Activated CD4-positive, CD25-positive, alpha-beta regulatory T cell (primary cell): ENCODE measurements at regions not wholly inside any gene's neighbourhood (a gene's known extent, or its start where the extent isn't known, plus 50 kb on each side); places are given as distances from the start of the nearest gene placed in this dataset.

ENCODE experiments used
- DNase-seq, 4 experiments: peaks; one replicate each; lab custom pipeline; 2025; lab: John Stamatoyannopoulos, UW

DNA sequence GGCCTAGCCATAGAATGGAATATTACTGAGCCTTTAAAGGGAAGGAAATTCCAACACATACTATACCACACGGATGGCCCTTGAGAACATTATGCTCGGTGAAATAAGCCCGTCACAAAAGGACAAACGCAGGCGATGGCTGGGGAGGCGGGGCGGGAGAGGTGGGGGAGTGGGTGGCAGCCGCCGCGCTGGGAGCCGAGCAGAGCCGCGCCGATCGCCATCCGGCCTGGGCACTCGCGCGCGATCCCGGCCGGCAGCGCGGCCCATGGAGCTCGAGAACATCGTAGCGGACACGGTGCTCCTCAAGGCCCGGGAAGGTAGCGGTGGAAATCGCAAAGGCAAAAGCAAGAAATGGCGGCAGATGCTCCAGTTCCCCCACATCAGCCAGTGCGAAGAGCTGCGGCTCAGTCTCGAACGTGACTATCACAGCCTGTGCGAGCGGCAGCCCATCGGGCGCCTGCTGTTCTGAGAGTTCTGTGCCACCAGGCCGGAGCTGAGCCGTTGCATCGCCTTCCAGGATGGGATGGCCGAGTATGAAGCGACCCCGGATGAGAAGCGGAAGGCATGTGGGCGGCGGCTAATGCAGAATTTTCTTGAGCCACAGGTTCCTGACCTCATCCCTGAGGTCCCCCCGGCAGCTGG is 140.1 kb downstream of the ZDHHC20 start:
- no peak for DNase-seq

DNA sequence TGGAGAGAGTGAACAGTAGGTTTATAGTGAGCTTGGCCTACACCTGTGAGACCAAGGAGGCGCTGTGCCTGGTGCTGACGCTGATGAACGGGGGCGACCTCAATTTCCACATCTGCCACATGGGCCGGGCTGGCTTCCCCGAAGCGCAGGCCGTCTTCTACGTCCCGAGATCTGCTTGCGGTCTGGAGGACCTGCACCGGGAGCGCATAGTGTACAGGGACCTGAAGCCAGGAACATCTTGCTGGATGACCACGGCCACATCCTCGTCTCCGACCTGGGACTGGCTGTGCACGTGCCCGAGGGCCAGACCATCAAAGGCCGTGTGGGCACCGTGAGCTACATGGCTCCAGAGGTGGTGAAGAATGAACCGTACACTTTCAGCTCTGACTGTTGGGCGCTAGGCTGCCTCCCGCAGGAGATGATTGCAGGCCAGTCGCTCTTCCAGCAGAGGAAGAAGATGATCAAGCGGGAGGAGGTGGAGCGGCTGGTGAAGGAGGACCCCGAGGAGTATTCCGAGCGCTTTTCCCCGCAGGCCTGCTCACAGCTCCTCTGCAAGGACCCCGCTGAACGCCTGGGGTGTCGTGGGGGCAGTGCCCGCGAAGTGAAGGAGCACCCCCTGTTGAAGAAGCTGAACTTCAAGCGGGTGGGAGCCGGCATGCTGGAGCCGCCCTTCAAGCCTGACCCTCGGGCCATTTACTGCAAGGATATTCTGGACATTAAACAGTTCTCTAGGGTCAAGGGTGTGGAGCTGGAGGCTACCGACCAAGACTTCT is 139.0 kb downstream of the ZDHHC20 start:
- DNase-seq: no peak

DNA sequence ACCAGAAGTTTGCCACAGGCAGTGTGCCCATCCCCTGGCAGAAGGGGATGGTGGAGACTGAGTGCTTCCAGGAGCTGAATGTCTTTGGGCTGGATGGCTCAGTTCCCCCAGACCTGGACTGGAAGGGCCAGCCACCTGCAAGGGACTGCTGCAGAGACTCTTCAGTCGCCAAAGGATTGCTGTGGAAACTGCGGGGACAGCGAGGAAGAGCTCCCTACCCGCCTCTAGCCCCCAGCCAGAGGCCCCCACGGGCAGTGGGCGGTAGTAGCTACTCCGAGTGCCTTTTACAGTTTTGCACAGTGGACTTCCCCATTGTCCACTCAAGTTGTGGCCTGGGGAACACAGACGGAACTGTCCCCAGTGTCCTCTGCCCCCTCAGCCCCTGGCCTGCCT is 138.5 kb downstream of the ZDHHC20 start:
- DNase-seq: no peak

DNA sequence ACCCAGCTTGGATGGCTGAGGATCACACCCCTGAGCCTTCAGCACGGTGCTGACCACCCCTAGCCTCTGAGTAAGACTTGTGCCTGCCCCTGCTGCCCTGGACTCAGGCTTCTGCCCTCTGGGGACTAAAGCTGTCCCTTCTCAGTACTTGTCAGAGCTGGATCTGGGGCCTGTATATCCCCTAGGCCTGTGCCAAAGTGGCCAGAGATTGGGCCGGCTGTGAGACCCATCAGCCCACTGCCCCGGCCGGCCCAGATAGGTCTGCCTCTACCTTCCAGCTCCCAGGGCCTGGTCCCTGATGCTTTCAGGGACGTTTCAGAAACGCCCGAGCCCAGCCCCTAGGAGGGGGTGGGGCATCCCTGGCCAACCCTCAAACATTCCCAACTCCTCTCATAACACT is 137.8 kb downstream of the ZDHHC20 start:
- DNase-seq: no peak

DNA sequence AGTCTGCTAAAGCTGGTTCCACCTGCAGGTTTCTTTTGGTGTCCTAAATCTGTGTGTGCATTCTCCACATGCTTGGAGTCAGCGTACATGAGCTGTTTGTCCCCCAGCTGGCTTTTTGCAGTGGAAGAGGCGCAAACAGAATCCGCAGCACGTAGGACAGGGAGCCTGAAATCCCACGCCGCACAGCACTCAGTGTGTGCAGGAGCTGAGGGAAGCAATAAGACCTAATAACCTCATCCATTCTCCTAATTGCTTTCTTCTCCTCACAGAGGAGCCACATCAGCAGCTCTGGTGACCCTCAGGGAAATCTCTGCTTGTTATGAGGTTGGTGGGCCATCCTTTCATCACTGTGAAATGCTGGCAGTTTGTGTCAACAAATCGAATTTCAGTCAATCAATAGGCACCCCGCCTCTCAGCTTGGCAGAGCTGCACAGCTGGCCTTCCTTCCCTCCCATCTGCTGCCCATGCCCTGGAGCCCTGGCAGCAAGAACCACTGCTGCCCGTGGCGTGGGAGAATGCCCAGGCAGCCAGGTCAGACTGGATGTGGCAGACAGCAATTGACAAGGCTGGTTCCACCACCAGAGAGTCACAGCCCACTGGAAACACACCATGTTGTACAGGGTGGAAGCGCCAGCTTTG is 136.7 kb downstream of the ZDHHC20 start:
- DNase-seq: no peak
